Cardiac muscle cell (in vitro differentiated cells and primary cell): ENCODE measurements at regions not wholly inside any gene's neighbourhood (a gene's known extent, or its start where the extent isn't known, plus 50 kb on each side); places are given as distances from the start of the nearest gene placed in this dataset.

Experiments
- DNase-seq, 2 donors: peaks; one replicate each; pipeline versions ENCODE4 v3.0.0 to v3.0.0-alpha.2; 2010 to 2017; ENCODE audit warnings: low read depth in 1 of 2, low spot score in 1 of 2
- H3K27ac ChIP-seq: fragments of 200-600 bp; sonication (generic); 2 replicates; pipeline ENCODE4 v1.5.1; 2016
- H3K27me3 ChIP-seq: fragments of 200-600 bp; sonication (generic); 2 replicates; pipeline ENCODE4 v1.6.0; 2016; ENCODE audit warnings: control low read depth
- H3K36me3 ChIP-seq: fragments of 200-600 bp; sonication (generic); 2 replicates; pipeline ENCODE4 v1.5.1; 2016; ENCODE audit warnings: control low read depth
- H3K4me1 ChIP-seq: fragments of 200-600 bp; sonication (generic); 2 replicates; pipeline ENCODE4 v1.8.1; 2017; ENCODE audit warnings: low read depth, mild to moderate bottlenecking, mixed run types
- H3K4me3 ChIP-seq: fragments of 200-600 bp; sonication (generic); 2 replicates; pipeline ENCODE4 v1.5.1; 2016; ENCODE audit warnings: mild to moderate bottlenecking
- H3K9me3 ChIP-seq: fragments of 200-600 bp; sonication (generic); 2 replicates; pipeline ENCODE4 v1.5.1; 2017; ENCODE audit warnings: low read depth, mild to moderate bottlenecking, control low read depth
- TF ChIP-seq, protein P1 (sequence below): IDR thresholded peaks from 2 replicates; pipeline ENCODE4 v1.5.1; 2012; ENCODE audit warnings: low read depth, mild to moderate bottlenecking, low read length

DNA sequence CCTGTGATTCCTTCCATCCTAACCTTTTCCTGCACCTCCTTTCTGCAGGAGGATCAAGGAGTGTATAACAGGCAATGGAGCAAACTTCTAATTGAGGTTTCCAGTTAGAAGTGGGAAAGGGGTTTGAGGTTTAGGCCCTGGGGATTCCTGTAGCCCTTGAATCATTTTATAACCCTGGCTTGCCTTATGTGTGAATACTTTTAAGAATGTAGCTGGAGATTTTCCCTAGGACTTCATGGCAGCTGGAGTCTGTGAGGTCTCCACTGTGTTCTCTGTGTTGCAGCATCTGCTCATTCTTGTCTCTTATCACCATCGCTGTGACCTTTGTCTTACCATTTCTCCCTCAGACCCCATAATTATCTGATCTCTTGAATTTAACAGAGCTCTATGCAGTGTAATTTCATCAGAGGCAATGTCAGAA, 370.2 kb upstream of the SLC14A2 start:
- Histone ChIP-seq H3K4me1 (peaks cover 26% of the 10 kb centered on the region), H3K4me3 (no peak overlapping the region), H3K36me3 (no peaks in the 10 kb centered on the region), H3K27ac (no peak overlapping the region), H3K27me3 (no peaks in the 10 kb centered on the region), H3K9me3 (no peaks in the 10 kb centered on the region)
- TF ChIP-seq, protein P1, sequence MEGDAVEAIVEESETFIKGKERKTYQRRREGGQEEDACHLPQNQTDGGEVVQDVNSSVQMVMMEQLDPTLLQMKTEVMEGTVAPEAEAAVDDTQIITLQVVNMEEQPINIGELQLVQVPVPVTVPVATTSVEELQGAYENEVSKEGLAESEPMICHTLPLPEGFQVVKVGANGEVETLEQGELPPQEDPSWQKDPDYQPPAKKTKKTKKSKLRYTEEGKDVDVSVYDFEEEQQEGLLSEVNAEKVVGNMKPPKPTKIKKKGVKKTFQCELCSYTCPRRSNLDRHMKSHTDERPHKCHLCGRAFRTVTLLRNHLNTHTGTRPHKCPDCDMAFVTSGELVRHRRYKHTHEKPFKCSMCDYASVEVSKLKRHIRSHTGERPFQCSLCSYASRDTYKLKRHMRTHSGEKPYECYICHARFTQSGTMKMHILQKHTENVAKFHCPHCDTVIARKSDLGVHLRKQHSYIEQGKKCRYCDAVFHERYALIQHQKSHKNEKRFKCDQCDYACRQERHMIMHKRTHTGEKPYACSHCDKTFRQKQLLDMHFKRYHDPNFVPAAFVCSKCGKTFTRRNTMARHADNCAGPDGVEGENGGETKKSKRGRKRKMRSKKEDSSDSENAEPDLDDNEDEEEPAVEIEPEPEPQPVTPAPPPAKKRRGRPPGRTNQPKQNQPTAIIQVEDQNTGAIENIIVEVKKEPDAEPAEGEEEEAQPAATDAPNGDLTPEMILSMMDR, result no peak
- no peak for DNase-seq

DNA sequence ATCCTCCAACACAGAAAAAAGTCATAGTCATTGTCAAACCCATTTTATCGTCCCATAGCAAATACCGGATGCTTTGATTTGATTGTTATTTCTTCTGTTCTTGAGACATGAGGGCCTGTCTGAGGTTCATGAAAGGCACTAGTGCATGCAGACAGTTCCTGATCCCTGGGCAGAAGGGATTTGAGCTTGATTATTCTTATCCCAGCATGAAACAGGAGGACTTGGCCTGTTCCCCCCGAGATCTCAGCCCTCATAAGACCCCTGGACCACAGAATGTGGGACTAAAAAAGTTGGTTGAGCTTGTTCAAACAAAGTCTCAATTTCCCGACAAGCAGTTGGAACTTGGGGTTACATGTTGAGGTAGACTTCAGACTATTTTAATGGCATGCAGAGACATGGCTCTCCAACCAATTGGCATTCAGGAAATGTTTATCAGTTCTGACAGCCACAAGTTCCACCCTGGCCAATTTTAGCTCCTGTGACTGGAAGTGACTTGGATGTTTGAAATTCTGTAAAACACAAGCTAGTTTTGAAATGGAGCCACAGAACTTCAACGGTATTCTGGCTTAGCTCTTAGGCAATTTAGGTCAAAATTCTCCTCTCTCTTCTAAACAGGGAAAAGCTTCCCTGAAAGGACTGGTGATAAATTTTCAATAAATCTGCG, 366.9 kb upstream of the SLC14A2 start:
- H3K4me1 ChIP-seq, result peaks cover 26% of the 10 kb centered on the region
- H3K9me3 ChIP-seq, result no peaks in the 10 kb centered on the region
- TF ChIP-seq, protein P1, result no peak
- DNase-seq, result peak; percentile 79 to 82
- no peak overlapping the region for H3K4me3 ChIP-seq
- H3K36me3 ChIP-seq, result no peaks in the 10 kb centered on the region
- peak overlapping the region; percentile 97 for H3K27ac ChIP-seq
- H3K27me3 ChIP-seq, result no peaks in the 10 kb centered on the region

DNA sequence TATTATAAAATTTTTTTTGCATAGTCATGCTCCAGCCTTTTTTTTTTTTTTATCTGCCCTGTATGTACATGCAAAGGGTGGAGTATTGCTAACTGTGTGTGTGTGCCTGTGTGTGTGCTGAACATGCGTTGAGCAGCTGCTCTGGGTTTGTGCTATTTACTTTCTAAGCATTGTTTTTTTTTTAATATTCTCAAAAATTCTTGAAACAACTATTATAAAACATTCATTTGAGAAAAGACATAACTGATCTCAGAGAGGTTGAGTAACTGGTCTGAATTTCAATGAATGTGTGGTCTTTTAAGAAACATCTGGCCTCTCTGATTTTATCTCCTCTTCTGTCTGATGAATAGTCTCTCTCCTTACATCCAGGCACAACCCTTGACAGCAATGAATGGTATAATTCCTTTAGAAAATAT, 366.0 kb upstream of the SLC14A2 start:
- DNase-seq, result peak in 1 of 2 donors; percentile 41
- H3K9me3 ChIP-seq, result no peaks in the 10 kb centered on the region
- no peak overlapping the region for H3K4me3 ChIP-seq
- peaks cover 26% of the 10 kb centered on the region for H3K4me1 ChIP-seq
- TF ChIP-seq, protein P1, result no peak
- H3K27me3 ChIP-seq, result no peaks in the 10 kb centered on the region
- H3K27ac ChIP-seq, result peak overlapping the region; percentile 97
- no peaks in the 10 kb centered on the region for H3K36me3 ChIP-seq

DNA sequence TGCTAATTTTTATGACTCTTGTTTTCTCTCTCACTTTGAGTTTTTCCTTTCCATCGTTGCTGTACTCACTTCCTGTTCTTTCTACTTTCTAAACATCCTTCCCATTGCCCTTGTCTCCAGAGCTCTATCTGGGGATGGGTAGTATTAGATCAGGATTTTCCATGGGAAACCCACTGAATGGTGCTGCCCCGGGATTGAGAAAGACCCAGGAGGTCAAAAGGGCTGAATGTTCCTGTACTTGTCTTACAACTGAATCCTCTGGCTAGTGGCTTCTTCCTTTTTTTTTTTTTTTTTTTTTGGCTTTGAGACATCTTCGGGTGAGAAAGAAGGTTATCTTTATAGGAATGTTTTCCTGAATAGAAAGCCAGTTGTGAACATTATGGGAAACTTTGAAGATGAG, 364.8 kb upstream of the SLC14A2 start:
- peak in 1 of 2 donors; percentile 37 for DNase-seq
- Histone ChIP-seq H3K4me1 (peaks cover 26% of the 10 kb centered on the region), H3K27ac (no peak overlapping the region), H3K36me3 (no peaks in the 10 kb centered on the region), H3K4me3 (no peak overlapping the region), H3K9me3 (no peaks in the 10 kb centered on the region), H3K27me3 (no peaks in the 10 kb centered on the region)
- TF ChIP-seq, protein P1, result no peak

DNA sequence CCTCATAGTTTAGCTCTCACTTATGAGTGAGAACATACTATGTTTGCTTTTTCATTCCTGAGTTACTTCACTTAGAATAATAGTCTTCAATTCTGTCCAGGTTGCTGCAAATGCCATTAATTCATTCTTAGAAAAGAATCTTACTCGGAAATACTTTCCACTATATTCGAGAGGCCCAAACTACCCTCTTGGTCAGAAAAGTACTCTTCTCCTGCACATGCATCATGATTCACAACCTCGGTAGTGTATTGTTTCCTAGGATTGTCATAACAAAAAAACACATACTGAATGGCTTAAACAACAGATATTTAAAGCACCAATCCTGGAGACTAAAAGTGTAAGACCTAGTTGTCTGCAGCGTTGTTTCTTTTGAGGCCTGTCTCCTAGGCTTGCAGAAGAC, 364.0 kb upstream of the SLC14A2 start:
- Histone ChIP-seq H3K4me1 (peaks cover 26% of the 10 kb centered on the region), H3K4me3 (no peak overlapping the region), H3K27me3 (no peaks in the 10 kb centered on the region), H3K36me3 (no peaks in the 10 kb centered on the region), H3K27ac (no peak overlapping the region), H3K9me3 (no peaks in the 10 kb centered on the region)
- TF ChIP-seq, protein P1, result no peak
- no peak for DNase-seq
